ENCODE measurements at regions not wholly inside any gene's neighbourhood (a gene's known extent, or its start where the extent isn't known, plus 50 kb on each side); places are given as distances from the start of the nearest gene placed in this dataset.

DNA sequence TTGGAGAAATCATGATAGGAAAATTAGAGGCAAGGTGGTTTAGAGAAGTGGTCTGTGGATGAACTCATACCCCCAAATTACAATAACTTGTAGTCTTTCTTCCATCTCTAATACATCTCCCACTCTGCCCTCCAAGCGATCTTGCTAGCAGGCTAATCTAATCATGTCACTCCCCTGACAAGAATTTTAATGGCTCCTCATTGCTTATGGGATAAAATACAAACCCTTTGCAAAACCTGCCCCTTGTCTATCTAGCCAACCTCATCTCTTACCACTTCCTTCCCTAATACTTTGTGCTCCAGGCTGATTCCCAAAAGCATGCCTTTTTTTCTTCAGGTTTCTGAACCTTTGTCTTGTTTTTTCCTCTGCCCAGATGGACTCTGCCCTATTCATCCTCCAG, 71.3 kb upstream of the LRRN2 start:
- TF ChIP-seq, protein P1, sequence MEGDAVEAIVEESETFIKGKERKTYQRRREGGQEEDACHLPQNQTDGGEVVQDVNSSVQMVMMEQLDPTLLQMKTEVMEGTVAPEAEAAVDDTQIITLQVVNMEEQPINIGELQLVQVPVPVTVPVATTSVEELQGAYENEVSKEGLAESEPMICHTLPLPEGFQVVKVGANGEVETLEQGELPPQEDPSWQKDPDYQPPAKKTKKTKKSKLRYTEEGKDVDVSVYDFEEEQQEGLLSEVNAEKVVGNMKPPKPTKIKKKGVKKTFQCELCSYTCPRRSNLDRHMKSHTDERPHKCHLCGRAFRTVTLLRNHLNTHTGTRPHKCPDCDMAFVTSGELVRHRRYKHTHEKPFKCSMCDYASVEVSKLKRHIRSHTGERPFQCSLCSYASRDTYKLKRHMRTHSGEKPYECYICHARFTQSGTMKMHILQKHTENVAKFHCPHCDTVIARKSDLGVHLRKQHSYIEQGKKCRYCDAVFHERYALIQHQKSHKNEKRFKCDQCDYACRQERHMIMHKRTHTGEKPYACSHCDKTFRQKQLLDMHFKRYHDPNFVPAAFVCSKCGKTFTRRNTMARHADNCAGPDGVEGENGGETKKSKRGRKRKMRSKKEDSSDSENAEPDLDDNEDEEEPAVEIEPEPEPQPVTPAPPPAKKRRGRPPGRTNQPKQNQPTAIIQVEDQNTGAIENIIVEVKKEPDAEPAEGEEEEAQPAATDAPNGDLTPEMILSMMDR (IDR thresholded peaks at IDR 0.05; ENCODE audit: control insufficient read depth, insufficient read depth, low read depth, low read length, missing control alignments) = no peak
- no peak overlapping the region for H3K4me3 ChIP-seq (ENCODE audit: control insufficient read depth, low read depth, low read length)
- no peak for DNase-seq (ENCODE audit: low read depth)

DNA sequence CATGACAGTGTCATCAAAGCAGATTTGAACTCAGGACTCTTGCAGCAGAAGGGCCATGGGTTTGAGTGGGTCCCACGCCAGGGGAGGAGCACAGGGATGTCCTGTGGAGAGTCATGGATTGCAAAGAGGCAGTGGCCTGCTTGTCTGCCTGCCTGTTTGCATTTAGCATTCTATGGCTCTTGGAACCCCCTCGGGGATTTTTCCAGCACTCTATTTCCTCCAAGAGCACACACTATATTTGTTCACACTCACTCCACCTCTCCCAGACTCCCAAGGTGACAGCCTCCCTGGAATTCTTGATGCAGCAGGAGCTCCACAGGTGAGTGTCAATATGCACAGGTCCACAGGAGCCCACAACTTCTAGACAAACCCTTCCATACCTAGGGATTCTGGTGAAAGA, 73.1 kb upstream of the LRRN2 start:
- no peak for DNase-seq (ENCODE audit: low read depth)
- TF ChIP-seq, protein P1 (IDR thresholded peaks at IDR 0.05; ENCODE audit: control insufficient read depth, insufficient read depth, low read depth, low read length, missing control alignments) = no peak
- H3K4me3 ChIP-seq (ENCODE audit: control insufficient read depth, low read depth, low read length) = no peak overlapping the region

- no peak for DNase-seq (ENCODE audit: low read depth)
- TF ChIP-seq, protein P1 (IDR thresholded peaks at IDR 0.05; ENCODE audit: control insufficient read depth, insufficient read depth, low read depth, low read length, missing control alignments) = no peak
- H3K4me3 ChIP-seq (ENCODE audit: control insufficient read depth, low read depth, low read length) = no peak overlapping the region
Observed at GRCh38 chr1:204760350-204760749, 74.8 kb upstream of the LRRN2 start.

GRCh38 chr1:204760757-204761156, 75.2 kb upstream of the LRRN2 start:
- H3K4me3 ChIP-seq (ENCODE audit: control insufficient read depth, low read depth, low read length) = no peak overlapping the region
- TF ChIP-seq, protein P1 (IDR thresholded peaks at IDR 0.05; ENCODE audit: control insufficient read depth, insufficient read depth, low read depth, low read length, missing control alignments) = no peak
- DNase-seq (ENCODE audit: low read depth) = no peak

GRCh38 chr1:204763773-204764427, 78.4 kb upstream of the LRRN2 start:
- peak; percentile 14 for DNase-seq (ENCODE audit: low read depth)
- H3K4me3 ChIP-seq (ENCODE audit: control insufficient read depth, low read depth, low read length) = no peak overlapping the region
- TF ChIP-seq, protein P1 (IDR thresholded peaks at IDR 0.05; ENCODE audit: control insufficient read depth, insufficient read depth, low read depth, low read length, missing control alignments) = peak; percentile 90

GRCh38 chr1:204769997-204770396, 84.5 kb upstream of the LRRN2 start:
- DNase-seq (ENCODE audit: low read depth) = no peak
- TF ChIP-seq, protein P1 (IDR thresholded peaks at IDR 0.05; ENCODE audit: control insufficient read depth, insufficient read depth, low read depth, low read length, missing control alignments) = no peak
- H3K4me3 ChIP-seq (ENCODE audit: control insufficient read depth, low read depth, low read length) = no peak overlapping the region
